ENCODE measurements at regions not wholly inside any gene's neighbourhood (a gene's known extent, or its start where the extent isn't known, plus 50 kb on each side); places are given as distances from the start of the nearest gene placed in this dataset.

DNA sequence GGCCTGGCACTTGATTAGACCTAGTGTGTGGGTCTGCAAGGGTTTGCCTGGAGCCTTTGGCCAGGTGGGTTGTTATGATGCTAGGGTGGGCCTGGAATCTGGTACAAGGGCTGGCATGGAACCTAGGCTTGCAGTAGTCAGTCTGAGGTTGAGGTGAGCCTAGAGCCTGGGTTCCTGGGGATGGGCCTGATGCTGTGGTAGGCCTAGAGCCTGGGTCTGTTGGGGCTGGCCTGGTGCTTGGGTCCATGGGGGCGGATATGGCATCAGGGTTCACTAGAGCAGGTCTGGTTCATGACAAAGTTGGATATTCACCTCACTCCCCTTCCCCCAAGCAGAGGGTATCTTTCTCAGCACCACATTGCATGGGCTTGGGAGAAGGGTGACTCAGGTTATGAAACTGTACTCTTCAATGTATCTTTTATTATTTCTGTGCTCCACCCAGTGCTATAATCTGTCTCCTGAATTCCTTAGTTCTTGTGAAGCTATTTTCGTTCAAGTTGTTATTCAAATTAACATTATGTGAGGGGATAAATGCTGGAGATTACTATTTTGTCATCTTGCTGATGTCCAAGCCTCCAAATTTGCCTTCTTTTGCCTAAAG is 274.4 kb downstream of the NFKBIZ start:
- TF ChIP-seq, protein P1, sequence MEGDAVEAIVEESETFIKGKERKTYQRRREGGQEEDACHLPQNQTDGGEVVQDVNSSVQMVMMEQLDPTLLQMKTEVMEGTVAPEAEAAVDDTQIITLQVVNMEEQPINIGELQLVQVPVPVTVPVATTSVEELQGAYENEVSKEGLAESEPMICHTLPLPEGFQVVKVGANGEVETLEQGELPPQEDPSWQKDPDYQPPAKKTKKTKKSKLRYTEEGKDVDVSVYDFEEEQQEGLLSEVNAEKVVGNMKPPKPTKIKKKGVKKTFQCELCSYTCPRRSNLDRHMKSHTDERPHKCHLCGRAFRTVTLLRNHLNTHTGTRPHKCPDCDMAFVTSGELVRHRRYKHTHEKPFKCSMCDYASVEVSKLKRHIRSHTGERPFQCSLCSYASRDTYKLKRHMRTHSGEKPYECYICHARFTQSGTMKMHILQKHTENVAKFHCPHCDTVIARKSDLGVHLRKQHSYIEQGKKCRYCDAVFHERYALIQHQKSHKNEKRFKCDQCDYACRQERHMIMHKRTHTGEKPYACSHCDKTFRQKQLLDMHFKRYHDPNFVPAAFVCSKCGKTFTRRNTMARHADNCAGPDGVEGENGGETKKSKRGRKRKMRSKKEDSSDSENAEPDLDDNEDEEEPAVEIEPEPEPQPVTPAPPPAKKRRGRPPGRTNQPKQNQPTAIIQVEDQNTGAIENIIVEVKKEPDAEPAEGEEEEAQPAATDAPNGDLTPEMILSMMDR (IDR thresholded peaks at IDR 0.05; ENCODE audit: insufficient read depth, low read length, missing control alignments): no peak
- no peak for DNase-seq (ENCODE audit: low read depth, low spot score)
- H3K4me3 ChIP-seq (ENCODE audit: low read depth, low read length): no peak overlapping the region
- CTCF ChIA-PET: interaction anchor here (1.5 to 2.6 kb wide), 2 partner anchors 13 to 101 kb away, joined by 4 to 6 read pairs; no protein-coding TSS in a partner anchor
- POLR2A ChIA-PET: no interaction called here

DNA sequence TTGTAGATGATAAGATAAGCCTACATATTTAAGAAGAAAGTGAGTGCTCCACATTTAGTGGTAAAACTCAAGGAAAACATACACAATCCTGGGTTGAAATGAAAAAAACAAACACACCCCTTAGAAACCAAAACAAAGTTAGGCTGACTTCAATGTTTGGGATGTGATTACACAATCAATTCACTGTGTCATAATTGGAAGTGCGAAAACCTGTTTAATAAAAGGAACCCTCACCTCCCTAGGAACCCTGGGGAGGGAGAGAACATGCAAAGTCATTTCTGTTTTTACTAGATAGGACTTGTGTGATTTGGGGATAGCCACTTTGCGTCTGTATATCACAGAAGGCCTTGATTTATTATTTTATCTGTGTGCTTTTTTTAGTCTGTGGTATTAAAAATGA is 275.0 kb downstream of the NFKBIZ start:
- H3K4me3 ChIP-seq (ENCODE audit: low read depth, low read length): no peak overlapping the region
- TF ChIP-seq, protein P1 (IDR thresholded peaks at IDR 0.05; ENCODE audit: insufficient read depth, low read length, missing control alignments): no peak
- no peak for DNase-seq (ENCODE audit: low read depth, low spot score)
- ChIA-PET POLR2A (no interaction called here), CTCF (interaction anchor here (1.5 to 2.6 kb wide), 2 partner anchors 14 to 101 kb away, joined by 4 to 6 read pairs; no protein-coding TSS in a partner anchor)

DNA sequence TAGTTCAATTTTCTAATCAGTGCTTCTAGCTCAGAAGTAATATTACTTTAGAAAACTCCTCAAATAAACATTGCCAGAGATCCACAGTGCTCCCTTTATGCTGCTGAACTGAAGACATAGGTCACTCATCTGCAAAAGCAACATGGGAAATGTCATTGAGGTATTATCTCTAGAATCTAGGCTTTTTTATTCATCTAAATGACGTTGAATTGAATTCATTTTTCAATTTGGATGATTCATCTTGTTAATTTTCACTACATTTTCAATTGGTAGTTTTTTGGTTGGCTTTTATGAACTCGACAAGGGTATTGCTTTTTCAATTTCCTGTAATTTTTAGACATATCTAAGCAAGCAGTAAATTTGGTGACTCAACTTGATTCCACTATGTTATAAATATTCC is 275.4 kb downstream of the NFKBIZ start:
- CTCF ChIA-PET: interaction anchor here (1.5 kb wide), 1 partner anchor 14 kb away, joined by 4 read pairs; no protein-coding TSS in a partner anchor
- TF ChIP-seq, protein P1 (IDR thresholded peaks at IDR 0.05; ENCODE audit: insufficient read depth, low read length, missing control alignments): no peak
- DNase-seq (ENCODE audit: low read depth, low spot score): no peak
- POLR2A ChIA-PET: no interaction called here
- no peak overlapping the region for H3K4me3 ChIP-seq (ENCODE audit: low read depth, low read length)

DNA sequence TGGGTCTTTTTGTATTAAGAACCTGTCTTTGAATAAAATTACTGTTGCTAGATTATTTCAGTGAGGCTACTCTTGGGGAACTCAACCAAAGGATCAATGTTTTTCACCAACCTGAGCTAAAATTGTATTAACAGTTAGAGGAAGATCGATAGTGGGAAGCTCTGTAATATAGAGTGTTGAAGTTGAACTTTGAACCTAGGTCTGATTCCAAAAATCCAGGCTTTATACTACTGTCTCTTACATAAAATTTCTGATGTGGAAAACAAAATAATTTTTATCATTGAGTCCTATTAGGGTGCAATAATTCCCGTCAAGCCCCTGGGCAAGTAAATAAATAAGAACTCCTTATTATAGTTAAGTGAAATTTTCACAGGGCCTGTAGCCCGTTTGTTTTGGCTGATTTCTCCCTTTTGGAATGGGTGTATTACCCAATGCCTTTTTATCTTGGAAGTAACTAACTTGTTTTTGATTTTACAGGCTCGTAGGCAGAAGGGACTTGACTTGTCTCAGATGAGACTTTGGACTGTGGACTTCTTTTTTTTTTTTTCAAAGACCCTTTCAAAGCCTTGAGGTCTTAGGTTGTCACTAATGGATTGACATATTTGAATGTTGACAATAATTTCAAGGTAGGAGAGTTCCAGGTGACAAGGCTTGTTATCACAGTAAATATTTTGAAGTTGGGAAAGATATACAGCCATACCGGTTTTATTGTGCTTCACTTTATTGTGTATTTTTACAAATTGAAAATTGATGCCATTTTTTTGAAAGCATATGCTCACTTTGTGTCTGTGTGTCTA is 276.1 kb downstream of the NFKBIZ start:
- TF ChIP-seq, protein P1 (IDR thresholded peaks at IDR 0.05; ENCODE audit: insufficient read depth, low read length, missing control alignments): no peak
- ChIA-PET CTCF (interaction anchor here (1.5 kb wide), 1 partner anchor 15 kb away, joined by 4 read pairs; no protein-coding TSS in a partner anchor), POLR2A (no interaction called here)
- no peak for DNase-seq (ENCODE audit: low read depth, low spot score)
- H3K4me3 ChIP-seq (ENCODE audit: low read depth, low read length): no peak overlapping the region

DNA sequence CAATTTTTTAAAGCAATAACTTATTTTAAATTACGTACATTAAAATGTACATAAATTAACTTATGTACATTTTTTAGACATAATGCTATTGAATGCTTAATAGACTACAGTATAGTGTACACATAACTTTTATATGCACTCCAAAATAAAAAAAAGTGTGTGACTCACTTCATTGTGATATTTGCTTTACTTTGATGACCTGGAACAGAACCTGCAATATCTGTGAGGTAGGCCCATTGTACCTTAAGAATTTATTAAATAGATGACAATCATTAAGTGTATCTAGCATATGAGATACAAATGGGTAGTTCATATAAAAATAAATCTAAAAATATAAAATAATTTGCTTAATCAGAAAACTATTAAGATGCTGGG is 276.7 kb downstream of the NFKBIZ start:
- ChIA-PET POLR2A (no interaction called here), CTCF (interaction anchor here (1.7 kb wide), 1 partner anchor 14 kb away, joined by 3 read pairs; no protein-coding TSS in a partner anchor)
- TF ChIP-seq, protein P1 (IDR thresholded peaks at IDR 0.05; ENCODE audit: insufficient read depth, low read length, missing control alignments): no peak
- no peak overlapping the region for H3K4me3 ChIP-seq (ENCODE audit: low read depth, low read length)
- DNase-seq (ENCODE audit: low read depth, low spot score): no peak

Data from AG04449 (cell line).